Prostate gland (tissue), 2 donors: ENCODE measurements at regions not wholly inside any gene's neighbourhood (a gene's known extent, or its start where the extent isn't known, plus 50 kb on each side); places are given as distances from the start of the nearest gene placed in this dataset.

Experiments used
- DNase-seq: peaks from one replicate; pipeline ENCODE4 v3.0.0-alpha.2; 2019; ENCODE audit warnings: low spot score
- H3K27ac ChIP-seq, 2 donors: fragments of 200-600 bp; sonication (generic); 2 replicates each; pipeline ENCODE4 v1.5.1; 2017 to 2019
- H3K27me3 ChIP-seq: fragments of 200-600 bp; sonication (generic); replicated peaks from 2 replicates; pipeline ENCODE4 v1.5.1; 2019; ENCODE audit not compliant: insufficient read depth
- H3K36me3 ChIP-seq, 2 donors: fragments of 200-600 bp; sonication (generic); 1 replicate in 1 of 2; 2 replicates in 1 of 2; pipeline versions ENCODE4 v1.5.1 to v1.8.1; 2017 to 2019
- H3K4me1 ChIP-seq: fragments of 200-600 bp; sonication (generic); replicated peaks from 2 replicates; pipeline ENCODE4 v1.5.1; 2019
- H3K4me3 ChIP-seq, 2 donors: fragments of 200-600 bp; sonication (generic); 2 replicates each; pipeline ENCODE4 v1.5.1; 2017 to 2019
- H3K9me3 ChIP-seq: fragments of 200-600 bp; sonication (generic); 2 replicates; pipeline ENCODE4 v1.5.1; 2017
- CTCF ChIP-seq, 4 experiments: fragments of 200-600 bp in 2 of 4; fragments of 450-650 bp in 2 of 4; sonication (generic) in 2 of 4; IDR thresholded peaks; 1 replicate in 3 of 4; 2 replicates in 1 of 4; pipeline ENCODE4 v1.5.1; 2016 to 2019; ENCODE audit warnings: antibody characterized with exemption in 4 of 4, mild to moderate bottlenecking in 2 of 4, moderate library complexity in 2 of 4
- POLR2A ChIP-seq: fragments of 450-650 bp; IDR thresholded peaks from one replicate; pipeline ENCODE4 v1.6.1; 2016; ENCODE audit warnings: antibody characterized with exemption, mild to moderate bottlenecking
- POLR2AphosphoS5 ChIP-seq: sonication (generic); formaldehyde crosslinking; IDR thresholded peaks from one replicate; pipeline ENCODE4 v1.6.1; 2017; ENCODE audit warnings: antibody characterized with exemption
- WGBS: methylation state at CpG from one replicate; pipeline ENCODE4 v1.1.5; 2018; 5-methylcytosine and 5-hydroxymethylcytosine counted together
- intact Hi-C: fragments of 100-400 bp; cut with DNase I; formaldehyde crosslinking; loops from one replicate; pipeline ENCODE4 v1.14.2; 2022

GRCh38 chr10:128642023-128642422 is 515.8 kb upstream of the MKI67 start:
- Histone ChIP-seq H3K27me3 (no peaks in the 10 kb centered on the region), H3K27ac (no peak overlapping the region), H3K9me3 (no peaks in the 10 kb centered on the region), H3K36me3 (no peaks in the 10 kb centered on the region), H3K4me3 (no peak overlapping the region), H3K4me1 (no peaks in the 10 kb centered on the region)
- WGBS, result 85% methylated on average over 4 of the region's 4 CpGs
- intact Hi-C loops, result no loop called here
- TF ChIP-seq POLR2A (no peak), POLR2AphosphoS5 (no peak), CTCF (IDR thresholded peaks at IDR 0.05) (no peak)
- no peak for DNase-seq

- intact Hi-C loops, result no loop called here
- Histone ChIP-seq H3K4me1 (no peaks in the 10 kb centered on the region), H3K36me3 (no peaks in the 10 kb centered on the region), H3K9me3 (no peaks in the 10 kb centered on the region), H3K27ac (no peak overlapping the region), H3K27me3 (no peaks in the 10 kb centered on the region), H3K4me3 (no peak overlapping the region)
- no peak for DNase-seq
- WGBS, result 71% methylated on average over 2 of the region's 2 CpGs
- TF ChIP-seq POLR2A (no peak), POLR2AphosphoS5 (no peak), CTCF (IDR thresholded peaks at IDR 0.05) (no peak)
These were observed 516.3 kb upstream of the MKI67 start for GRCh38 chr10:128642502-128642901.

GRCh38 chr10:128643658-128644057 is 517.4 kb upstream of the MKI67 start:
- no peaks in the 10 kb centered on the region for H3K4me1 ChIP-seq
- DNase-seq, result no peak
- H3K4me3 ChIP-seq, result no peak overlapping the region
- H3K27me3 ChIP-seq, result no peaks in the 10 kb centered on the region
- no peaks in the 10 kb centered on the region for H3K9me3 ChIP-seq
- TF ChIP-seq POLR2AphosphoS5 (no peak), CTCF (IDR thresholded peaks at IDR 0.05) (no peak), POLR2A (no peak)
- no peaks in the 10 kb centered on the region for H3K36me3 ChIP-seq
- 64% methylated on average over 1 of the region's 1 CpG for WGBS
- H3K27ac ChIP-seq, result no peak overlapping the region
- intact Hi-C loops, result no loop called here

GRCh38 chr10:128645486-128645885 is 519.3 kb upstream of the MKI67 start:
- 93% methylated on average over 2 of the region's 2 CpGs for WGBS
- H3K27me3 ChIP-seq, result no peaks in the 10 kb centered on the region
- TF ChIP-seq POLR2A, result no peak
- no peak for TF ChIP-seq POLR2AphosphoS5
- no peak for TF ChIP-seq CTCF (IDR thresholded peaks at IDR 0.05)
- H3K27ac ChIP-seq, result no peak overlapping the region
- H3K9me3 ChIP-seq, result no peaks in the 10 kb centered on the region
- H3K36me3 ChIP-seq, result no peaks in the 10 kb centered on the region
- H3K4me3 ChIP-seq, result no peak overlapping the region
- no peak for DNase-seq
- H3K4me1 ChIP-seq, result no peaks in the 10 kb centered on the region
- intact Hi-C loops, result no loop called here

- H3K27ac ChIP-seq, result no peak overlapping the region
- H3K9me3 ChIP-seq, result no peaks in the 10 kb centered on the region
- TF ChIP-seq CTCF (IDR thresholded peaks at IDR 0.05), result no peak
- TF ChIP-seq POLR2A, result no peak
- no peak for TF ChIP-seq POLR2AphosphoS5
- H3K36me3 ChIP-seq, result no peaks in the 10 kb centered on the region
- whole genome bisulfite sequencing, result 89% methylated on average over 10 of the region's 10 CpGs
- H3K4me3 ChIP-seq, result no peak overlapping the region
- intact Hi-C loops, result no loop called here
- H3K4me1 ChIP-seq, result no peaks in the 10 kb centered on the region
- H3K27me3 ChIP-seq, result no peaks in the 10 kb centered on the region
- DNase-seq, result no peak
These were observed 520.7 kb upstream of the MKI67 start for GRCh38 chr10:128646956-128647355.
